ENCODE measurements at regions not wholly inside any gene's neighbourhood (a gene's known extent, or its start where the extent isn't known, plus 50 kb on each side); places are given as distances from the start of the nearest gene placed in this dataset.

- no peak for DNase-seq (ENCODE audit: low spot score)
Measured at GRCh38 chr1:30609336-30609998, 113.9 kb downstream of the MATN1 start.

DNA sequence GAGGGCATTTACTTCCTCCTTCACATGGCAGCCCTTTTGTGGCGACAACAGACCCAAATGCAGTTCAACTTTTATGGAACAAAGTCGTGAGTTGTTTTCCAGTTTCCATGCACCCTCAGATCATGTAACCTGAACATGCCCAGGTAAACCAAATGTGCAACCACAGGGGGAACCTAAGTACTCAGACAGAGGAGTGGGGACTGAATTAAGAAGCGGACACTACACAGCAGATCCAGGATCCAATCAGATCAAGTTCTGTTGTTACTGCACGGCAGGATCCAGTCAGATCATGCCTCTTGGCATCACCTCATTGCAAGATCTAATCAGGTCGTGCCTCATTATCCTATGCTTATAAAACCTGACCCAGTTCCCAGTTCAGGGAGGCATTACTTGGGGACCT lies 115.7 kb downstream of the MATN1 start:
- DNase-seq (ENCODE audit: low spot score): no peak

DNA sequence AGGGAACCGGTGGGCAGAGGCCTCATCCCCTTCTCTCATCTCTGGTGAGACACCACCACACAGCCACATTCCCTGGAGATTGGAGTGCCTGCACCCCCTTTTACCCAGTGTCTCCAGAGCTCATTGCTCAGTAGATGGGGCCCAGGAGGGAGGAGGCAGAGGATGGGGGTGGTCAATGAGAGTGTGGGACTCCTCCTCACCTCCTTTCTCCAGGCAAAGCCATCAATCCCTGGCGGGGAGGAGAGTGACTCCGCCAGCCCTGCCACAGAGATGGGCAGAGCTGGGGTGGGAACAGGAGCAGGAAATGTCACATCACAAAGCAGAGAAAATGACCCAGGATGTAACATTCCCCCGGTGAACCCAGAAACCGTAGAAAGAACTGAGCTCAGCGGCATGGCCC lies 117.2 kb downstream of the MATN1 start:
- no peak for DNase-seq (ENCODE audit: low spot score)

- no peak for DNase-seq (ENCODE audit: low spot score)
Measured at GRCh38 chr1:30605441-30605920, 117.9 kb downstream of the MATN1 start.

GRCh38 chr1:30604801-30605440 lies 118.5 kb downstream of the MATN1 start:
- no peak for DNase-seq (ENCODE audit: low spot score)

DNA sequence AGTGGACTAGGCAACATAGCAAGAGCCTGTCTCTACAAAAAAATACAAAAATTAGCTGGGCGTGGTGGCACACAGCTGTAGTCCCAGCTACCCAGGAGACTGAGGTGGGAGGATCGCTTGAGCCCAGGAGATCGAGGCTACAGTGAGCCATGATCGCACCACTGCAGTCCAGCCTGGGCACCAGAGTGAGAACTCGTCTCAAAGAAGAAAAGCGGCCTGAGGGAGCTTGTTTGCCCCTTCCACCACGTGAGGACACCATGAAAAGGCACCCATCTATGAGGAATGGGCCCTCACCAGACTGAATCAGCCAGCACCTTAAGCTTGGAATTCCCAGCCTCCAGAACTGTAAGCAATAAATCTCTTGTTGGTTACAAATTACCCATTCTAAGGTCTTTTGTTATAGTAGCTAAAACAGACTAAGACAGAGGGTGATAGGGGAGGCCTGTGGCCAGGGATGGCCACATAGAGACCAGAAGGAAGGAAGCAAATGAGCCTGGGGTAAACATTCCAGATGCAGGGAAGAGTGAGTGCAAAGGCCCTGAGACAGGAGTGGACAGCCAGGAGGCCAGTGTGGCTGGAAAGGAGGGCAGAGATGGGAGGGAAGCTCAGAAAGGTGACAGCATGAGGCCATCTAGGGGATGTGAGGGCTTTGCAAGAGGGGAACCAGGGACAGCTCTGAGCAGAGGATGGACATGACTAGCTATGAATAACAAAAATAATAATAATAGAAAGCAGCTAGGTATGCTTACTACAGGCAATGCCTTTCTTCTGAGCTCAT lies 120.1 kb downstream of the MATN1 start:
- DNase-seq (ENCODE audit: low spot score): no peak

GRCh38 chr1:30601316-30602085 lies 121.9 kb downstream of the MATN1 start:
- no peak for DNase-seq (ENCODE audit: low spot score)

GRCh38 chr1:30600706-30601105 lies 122.7 kb downstream of the MATN1 start:
- no peak for DNase-seq (ENCODE audit: low spot score)

DNA sequence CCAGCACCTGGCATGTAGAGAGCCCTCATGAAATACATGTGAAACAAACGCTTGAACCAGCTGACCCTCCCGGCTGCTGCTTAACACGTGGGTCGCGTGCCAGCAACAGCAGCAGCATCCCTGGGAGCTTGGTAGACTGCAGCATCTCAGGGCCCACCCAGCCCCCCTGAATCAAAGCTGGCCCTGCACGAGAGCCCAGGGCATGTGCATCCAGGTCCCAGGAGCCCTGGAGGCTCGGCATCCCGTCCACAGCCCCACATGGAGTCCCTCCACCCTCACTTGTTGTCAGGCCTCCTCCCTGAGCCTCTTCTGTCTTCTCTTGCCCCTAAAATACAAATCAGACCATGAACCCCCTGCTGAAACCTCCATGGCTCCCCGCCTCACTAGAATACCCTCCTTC lies 123.1 kb downstream of the MATN1 start:
- no peak for DNase-seq (ENCODE audit: low spot score)

DNA sequence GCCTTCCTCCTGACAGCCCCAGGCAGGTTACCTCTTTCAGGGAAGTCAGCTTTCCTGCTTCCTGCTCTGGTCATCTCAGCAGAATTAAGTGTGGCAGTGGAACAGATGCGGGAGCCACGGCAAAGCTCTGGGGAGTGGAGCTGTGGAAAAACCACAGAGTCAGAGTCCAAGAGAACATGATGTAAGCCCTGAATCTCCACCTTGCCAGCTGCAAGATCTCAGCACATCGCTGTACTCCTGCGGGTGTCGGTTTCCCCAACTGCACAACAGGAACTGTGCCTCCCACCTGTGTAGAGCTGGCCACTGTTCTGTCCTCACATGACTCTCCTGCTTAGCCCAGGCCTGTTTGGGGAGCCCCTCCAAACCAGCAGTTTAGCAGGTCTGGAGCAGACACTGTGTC lies 123.7 kb downstream of the MATN1 start:
- DNase-seq (ENCODE audit: low spot score): no peak

DNA sequence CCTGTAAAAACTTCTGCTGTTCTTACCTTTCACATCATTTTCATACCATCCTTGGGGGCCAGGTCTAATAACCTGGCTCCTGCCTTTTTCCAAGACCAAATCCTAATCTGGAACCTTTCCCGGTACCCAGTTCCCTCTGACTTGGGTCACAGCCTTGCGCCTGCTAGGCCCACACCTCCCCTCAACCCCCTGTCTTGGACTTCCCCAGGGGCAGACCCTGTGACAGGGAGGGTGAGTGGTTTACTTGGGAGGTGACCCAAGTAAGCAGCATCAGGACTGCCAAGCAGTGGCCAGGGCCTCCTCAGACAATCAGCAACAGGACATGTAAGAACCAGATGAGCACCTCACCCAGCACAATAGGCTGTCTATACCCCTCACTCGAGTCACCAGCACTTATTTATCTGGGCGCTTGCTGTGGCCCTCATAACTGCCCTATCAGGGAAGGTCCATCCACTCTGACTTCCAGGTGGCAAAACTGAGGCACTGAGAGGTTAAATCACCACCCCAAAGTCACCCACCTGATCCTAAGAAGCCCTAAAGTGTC lies 124.7 kb downstream of the MATN1 start:
- no peak for DNase-seq (ENCODE audit: low spot score)

DNA sequence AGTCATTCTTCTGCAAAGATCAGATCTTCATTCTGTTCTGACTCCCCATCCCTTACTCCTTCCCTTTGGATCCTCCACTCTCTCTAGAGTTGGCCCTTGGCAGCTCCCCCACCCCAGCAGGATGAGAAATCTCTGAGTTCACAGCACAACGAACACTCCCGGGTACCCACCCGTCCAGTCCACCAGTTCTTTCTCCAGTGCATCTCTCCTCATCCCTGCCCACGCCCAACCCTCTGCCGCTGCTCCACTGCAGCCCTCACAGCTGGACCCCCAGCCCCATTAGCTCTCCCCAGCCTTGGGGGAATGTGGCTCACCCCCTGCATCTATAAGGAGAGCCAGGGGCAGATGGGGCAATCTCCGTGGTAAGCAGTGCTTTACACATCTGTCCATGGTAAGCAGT lies 125.7 kb downstream of the MATN1 start:
- no peak for DNase-seq (ENCODE audit: low spot score)

DNA sequence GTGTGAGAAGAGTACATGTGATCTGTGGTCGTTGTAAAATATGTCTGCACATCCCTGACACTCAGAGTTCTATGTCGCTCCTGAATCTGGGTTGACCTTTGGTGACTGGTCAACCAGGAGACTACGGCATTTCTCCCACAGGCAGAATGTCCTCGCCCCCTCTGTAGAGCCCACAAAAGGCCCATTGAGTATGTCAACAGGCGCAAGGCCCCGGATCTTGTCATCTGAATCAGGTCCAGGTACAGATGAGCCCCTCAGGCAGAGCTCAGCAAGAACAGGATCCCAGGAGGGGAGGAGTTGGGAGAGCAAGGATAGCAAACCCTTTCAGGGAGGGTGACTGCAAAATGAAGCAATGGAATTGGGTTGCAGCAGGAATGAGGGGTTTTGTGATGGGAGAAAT lies 126.5 kb downstream of the MATN1 start:
- DNase-seq (ENCODE audit: low spot score): no peak

- no peak for DNase-seq (ENCODE audit: low spot score)
Measured at GRCh38 chr1:30596470-30596869, 126.9 kb downstream of the MATN1 start.

- no peak for DNase-seq (ENCODE audit: low spot score)
Measured at GRCh38 chr1:30589083-30589482, 134.3 kb downstream of the MATN1 start.

DNA sequence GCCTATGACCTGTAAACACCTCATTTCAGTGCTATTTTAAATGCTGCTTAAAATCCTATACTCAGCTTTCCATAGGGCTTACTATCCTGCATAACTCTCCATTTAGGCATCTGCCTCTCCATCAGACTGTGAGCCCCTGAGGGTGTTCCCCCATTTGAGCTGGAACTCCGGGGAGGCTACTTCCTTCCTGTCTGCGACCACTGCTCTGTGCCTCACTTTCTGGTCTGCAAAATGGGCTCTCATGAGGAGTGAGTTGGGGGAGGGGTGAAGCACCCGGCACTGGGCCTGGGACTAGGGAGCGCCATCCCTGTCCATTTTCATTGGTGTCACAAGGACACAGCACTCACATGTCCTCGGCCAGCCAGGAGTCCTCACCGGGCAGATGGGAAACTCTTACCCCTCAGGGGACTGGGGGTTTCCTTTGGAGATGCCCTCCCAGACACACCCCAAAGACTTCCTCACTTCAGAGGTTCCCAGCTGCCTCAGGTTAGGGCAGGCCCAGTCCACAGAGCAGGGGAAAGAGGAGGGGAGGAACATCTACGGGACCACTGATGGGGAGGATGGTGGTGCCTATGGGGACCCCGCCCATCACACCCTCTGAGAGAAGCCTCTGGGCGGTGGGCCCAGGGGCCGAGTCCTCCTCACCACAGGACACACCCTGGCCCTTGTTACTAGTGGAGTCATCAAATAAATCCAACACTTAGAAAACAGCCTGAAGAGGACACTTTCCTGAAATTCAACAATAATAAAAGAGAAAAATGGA lies 134.9 kb downstream of the MATN1 start:
- DNase-seq (ENCODE audit: low spot score): no peak

GRCh38 chr1:30586671-30587070 lies 136.7 kb downstream of the MATN1 start:
- no peak for DNase-seq (ENCODE audit: low spot score)

- no peak for DNase-seq (ENCODE audit: low spot score)
Measured at GRCh38 chr1:30579580-30579979, 143.8 kb downstream of the MATN1 start.

DNA sequence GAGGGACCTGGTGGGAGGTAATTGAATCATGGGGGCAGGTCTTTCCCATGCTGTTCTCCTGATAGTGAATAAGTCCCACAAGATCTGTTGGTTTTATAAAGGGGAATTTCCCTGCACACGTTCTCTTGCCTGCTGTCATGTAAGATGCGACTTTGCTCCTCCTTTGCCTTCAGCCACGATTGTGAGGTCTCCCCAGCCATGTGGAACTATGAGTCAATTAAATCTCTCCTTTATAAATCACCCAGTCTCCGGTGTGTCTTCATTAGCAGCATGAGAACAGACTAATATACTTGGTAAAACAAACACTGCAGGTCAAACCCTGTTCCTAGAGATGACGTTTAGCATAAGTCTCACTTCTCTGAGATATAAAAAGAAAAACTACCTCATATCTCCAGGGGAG lies 148.3 kb downstream of the MATN1 start:
- DNase-seq (ENCODE audit: low spot score): no peak

- no peak for DNase-seq (ENCODE audit: low spot score)
Measured at GRCh38 chr1:30572192-30572591, 151.2 kb downstream of the MATN1 start.

DNA sequence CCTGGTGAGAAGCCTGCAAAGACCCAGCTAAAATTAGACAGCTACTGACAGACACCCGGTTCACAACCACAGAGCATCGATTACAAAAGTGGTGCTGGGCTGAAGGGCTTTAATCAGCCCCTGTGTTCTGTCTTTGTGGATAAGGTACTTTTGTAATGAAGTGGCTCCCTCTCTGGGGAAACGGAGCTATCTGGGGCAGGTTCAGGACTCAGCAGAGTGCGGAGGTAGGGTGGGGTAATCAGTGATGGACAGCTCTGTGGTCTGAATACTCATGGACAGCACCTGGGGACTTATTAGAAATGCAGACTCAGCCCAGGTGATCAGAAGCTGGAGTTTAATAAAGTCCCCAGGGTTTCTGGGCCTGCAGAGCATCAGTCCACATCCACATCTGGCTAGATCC lies 152.0 kb downstream of the MATN1 start:
- DNase-seq (ENCODE audit: low spot score): no peak
